ENCODE measurements at regions not wholly inside any gene's neighbourhood (a gene's known extent, or its start where the extent isn't known, plus 50 kb on each side); places are given as distances from the start of the nearest gene placed in this dataset.

DNA sequence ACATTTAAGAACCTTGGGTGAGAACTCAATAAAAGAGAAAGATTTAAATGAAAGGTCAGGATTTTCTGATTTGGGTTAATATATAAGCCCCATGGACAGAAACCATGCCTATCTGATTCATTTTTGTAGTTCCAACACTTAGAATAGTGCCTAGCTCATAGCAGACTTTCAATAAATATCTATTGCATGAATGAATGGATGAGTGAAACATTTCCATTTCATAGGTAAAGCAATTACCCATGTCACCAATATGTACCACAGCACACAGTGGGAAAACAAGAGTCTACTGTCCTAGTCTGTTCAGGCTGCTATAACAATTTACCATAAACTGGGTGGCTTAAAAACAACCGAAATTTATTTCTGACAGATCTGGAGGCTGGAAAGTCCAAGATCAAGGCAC lies 63.9 kb upstream of the PTPN13 start:
- no peak for FAIRE-seq

DNA sequence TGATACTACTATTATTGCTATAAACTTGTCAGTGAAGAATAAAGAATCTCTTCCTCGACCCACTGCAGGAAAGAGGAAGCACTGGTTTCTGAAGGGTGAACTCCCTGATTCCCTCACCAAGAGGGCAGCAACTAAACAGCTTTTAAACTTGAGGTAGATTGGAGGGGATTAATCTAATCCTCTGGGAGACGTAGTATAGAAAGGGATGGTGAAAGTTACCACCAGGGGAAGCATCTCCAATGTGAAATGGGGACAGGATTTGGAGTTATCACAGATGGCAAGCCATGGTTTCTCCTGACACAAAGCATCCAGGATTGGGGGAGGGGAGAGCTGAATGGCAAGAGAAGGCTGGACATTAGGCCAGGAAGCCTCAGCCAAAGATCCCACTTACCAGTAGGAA lies 62.7 kb upstream of the PTPN13 start:
- FAIRE-seq: no peak

DNA sequence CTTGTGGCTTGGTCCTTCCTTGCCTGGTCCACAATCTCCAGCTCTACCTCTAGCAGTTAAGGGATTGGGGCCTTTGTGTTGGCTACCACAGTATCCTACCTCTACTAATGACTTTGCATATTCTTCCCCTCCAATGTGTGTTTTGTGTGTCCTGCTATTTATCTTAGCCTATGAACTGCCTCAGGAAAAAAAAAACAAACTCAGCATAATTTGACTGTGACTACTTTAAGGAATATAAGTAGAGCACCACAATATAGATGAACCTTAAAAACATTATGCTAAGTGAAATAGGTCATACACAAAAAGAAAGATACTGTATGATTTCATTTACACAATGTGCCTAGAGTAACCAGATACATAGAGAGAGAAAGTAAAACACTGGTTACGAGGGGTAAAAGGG lies 61.3 kb upstream of the PTPN13 start:
- no peak for FAIRE-seq

DNA sequence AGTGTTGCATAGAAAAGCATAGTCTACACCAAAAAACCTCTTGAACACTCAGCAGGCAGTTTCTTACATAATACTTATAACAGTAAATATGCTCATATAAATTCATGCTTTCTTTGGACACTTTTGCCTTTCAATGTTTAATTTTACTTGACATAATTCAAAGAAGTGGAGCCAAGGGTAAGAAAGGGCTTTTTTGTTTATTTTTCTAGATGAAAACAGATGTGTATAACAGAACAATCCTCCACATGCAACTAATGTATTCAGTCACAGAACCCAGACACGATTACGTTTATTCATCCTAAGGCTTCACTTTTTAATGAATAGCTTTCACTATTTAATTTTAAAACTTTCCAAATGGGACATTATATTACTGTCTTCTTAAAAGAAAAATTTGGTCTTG lies 58.0 kb upstream of the PTPN13 start:
- peak; percentile 88 for FAIRE-seq

DNA sequence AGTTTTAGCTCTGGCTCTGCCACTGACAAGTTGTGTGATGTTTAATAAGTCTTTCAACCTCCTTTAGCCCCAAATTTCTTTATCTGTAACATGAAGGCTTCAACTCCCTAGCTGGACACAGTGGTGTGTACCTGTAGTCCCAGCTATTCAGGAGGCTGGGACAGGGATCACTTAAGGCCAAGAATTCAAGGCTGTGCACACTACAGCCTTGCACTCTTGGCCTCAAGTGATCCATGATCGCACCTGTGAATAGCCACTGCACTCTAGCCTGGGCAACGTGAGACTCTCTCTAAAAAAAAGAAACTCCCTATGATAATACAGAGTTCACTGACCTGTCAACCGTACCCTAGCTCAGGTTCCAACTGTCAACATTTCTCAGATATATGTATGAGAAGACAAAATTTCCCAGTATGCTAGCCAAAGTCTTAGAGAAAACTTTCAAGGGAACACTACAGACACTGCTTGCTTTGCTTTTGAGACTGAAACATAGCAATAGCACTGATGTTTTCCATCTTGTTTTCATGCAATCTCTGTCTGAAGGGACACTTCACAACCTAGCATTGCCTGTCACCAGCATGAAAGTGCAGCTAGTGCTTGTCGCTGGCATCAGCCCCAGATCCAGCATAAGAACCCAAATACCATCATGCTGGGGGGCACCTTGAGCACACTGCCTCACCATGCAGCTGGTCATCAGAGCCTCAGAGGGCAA lies 51.6 kb upstream of the PTPN13 start:
- no peak for FAIRE-seq

DNA sequence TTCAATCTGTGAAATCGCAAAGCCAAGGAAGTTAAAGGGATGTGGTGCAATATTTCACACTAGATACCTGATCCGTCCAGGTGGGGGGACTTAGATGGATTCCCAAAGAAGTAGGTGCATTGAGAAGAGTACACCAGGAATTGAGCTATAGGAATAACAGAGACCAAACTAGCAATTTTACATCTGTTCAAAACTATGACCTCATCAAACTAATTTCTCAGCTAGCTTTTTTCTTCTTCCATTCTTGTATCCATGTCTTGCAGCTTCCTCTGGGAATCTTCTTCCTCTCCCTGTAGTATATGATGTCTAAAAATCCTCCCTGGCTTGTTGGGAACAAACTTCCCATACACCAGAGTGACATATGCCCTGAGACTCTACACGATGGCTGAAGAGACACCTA lies 51.0 kb upstream of the PTPN13 start:
- no peak for FAIRE-seq

DNA sequence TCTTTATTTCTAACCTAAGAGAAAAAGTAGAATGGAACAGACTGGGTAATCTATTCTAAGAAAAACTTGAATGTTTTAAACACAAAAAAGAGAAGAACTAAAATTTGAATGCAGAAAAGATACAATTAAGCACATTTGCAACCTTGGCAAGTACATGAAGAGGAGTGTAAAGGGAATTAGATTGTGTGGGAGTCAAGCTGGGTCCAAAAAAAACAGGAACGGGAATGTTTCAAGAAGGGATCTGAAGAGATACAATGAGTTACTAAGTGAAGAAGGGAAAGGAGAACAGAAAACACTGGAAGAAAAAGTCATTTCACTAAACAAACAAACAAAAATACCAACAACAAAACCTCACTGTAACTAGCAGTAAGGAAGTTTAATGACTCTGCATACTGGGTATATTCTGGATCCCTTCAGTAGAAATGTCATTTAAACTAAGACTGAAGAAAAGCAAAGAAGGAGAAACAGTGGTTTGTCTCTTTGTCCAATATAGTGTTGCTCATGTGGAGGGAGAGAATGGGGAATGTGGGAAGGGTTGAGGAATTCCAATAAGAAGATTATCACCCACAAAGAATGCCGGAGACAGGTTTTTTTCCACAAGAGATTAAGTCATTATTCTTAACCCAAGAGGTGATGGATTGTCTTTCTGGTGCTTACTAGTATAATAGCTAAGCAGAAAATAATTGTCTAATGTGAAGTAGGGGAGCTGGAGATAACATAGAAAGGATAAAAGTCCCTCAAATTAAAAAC lies 50.4 kb upstream of the PTPN13 start:
- FAIRE-seq: no peak

DNA sequence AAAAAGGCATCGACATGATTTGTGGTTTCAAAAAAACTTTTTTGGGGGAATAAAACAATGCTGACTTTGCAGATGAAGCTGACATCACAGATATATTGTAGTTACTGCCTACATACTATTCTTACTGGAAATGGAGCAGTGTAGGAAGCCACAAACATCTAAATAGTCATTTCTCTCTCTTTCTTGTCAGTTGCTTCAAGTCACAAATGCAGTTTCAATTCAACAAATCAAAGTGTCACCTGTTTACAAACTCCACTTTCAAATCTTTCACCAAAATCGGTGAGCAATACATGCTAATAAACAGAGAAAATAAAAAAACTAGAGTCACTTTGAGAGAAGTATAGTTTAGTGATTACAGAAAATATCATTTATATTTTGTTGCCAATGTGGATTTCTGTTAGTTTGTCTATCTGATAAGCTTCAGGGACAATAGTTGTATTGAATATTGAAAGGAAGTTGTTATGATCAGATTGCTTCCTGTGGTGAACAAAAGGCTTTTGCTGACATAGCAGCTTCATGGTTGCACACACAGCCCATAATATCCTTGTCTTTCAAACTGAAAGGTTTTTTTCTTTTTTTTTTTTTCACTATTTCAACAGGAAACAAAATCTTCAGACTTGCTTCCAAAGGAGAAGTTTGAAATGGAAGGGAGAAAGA lies 49.7 kb upstream of the PTPN13 start:
- FAIRE-seq: no peak

All from endometrium (tissue), 2 donors.